AG20443 (cell line): ENCODE measurements at regions not wholly inside any gene's neighbourhood (a gene's known extent, or its start where the extent isn't known, plus 50 kb on each side); places are given as distances from the start of the nearest gene placed in this dataset.

Experiments used
- DNase-seq: peaks from one replicate; pipeline ENCODE4 v3.0.0; 2012; ENCODE audit warnings: low spot score, mixed read lengths

- DNase-seq, result no peak
Observed at GRCh38 chr7:119421657-119422056, 851.3 kb upstream of the KCND2 start.

GRCh38 chr7:119436882-119437281, 836.1 kb upstream of the KCND2 start:
- no peak for DNase-seq

DNA sequence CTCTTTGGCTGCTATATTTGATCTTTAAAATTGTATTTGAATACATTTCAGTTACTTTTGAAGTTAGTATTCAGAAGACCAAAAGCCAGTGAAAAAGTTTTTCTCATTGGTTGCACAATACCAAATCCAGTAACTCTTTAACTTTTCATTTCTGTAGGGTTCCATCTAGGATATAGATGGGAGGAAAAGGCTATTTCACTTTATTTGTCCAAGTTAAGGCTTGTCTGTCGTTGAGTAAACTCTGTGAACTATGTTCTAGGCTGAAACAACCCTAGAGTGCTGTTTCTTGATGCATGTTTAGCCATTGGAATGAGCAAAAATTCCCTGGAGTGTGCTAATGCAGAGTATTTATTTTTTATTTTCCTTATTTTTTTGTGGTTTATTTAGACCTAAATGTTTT, 834.7 kb upstream of the KCND2 start:
- DNase-seq, result no peak

DNA sequence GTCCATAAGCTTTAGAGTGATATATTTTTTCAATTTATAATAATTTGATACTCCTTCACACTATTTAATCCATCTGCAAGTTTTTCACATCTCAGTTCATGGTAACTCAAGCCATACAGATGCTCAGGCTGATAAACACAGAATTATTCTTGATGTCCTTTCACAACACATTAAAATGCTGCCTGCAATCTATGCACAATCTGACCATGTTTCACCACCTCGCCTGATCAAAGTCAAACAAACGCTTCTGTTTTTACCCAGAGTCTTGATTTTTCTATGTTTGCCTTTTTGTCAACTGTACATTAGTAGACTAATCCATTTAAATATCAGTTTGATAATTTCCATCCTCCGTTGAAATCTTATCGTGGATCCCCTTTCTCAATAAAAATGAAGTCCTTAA, 833.8 kb upstream of the KCND2 start:
- DNase-seq, result no peak

DNA sequence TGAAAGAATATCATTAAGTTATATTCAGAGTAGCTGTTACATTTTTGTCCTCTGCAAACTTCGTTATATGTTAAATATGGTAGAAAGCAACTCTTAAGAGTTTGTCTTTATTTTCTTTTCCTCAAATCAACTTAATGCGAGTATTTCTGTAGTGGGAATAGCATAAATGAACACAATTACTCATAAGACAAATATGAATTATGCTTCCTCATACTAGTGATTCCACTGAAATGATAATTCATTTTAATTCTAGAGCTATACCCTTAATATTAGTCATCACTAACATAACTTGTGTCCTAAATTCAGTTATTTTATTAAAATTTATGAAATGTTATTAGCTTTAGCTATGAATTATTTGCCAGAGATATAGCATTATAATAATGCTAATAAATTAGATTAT, 820.6 kb upstream of the KCND2 start:
- DNase-seq, result no peak

DNA sequence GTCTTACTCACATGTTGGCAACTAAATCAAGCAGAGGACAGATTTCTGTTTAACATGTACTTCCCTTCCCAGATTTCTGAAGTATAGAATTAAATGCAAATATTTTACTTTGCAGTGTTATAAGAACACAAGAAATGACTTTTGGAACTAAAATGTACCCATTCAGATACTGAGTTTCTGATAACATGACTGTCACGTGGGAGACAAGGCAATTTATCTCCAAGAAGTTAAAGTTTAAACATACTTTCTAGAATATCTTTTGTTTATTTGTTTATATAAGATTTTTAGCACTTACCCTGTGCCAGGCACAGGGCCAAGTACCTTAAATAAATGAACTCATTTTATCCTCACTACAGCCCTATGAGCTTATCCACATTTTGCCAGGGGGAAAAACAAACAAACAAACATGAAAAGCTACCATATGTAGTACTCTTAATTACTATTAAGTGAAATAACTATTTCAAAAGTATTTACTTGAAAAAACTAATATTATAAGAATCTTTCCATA, 807.1 kb upstream of the KCND2 start:
- DNase-seq, result no peak

- no peak for DNase-seq
Observed at GRCh38 chr7:119472408-119473038, 800.5 kb upstream of the KCND2 start.

DNA sequence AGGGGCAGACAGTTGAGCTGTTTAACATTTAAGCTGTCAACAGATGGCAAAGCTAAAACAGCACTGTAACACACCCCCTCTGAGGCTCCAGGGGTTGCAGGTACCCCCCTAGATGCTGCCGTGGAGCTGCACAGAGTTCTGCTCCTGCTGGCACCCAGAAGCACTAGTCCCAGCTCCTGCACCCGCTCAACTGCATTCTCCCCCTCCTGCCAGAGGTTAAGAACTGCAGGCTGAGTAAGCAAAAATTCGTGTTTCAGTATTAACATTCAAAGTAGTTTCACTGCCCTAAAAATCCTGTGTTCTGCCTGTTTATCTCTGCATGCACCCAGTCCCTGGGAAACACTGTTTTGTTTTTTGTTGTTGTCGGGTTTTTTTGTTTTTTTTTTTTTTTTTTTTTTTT, 790.8 kb upstream of the KCND2 start:
- peak; percentile 4 for DNase-seq

DNA sequence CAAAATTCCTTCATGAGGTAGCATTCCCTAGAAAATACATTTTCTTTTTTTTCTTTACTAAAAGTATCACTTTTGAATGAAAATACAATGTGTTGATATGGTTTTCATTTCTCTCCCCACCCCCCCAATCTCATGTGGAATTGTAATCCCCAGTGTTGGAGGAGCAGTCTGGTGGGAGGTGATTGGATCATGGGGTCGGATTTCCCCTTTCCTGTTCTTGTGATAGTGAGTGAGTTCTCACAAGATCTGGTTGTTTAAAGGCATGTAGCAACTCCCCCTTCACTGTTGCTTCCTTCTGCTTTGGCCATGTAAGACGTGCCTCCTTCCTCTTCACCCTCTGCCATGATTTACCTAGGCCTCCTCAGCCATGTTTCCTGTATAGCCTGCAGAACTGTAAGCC, 790.3 kb upstream of the KCND2 start:
- DNase-seq, result no peak

DNA sequence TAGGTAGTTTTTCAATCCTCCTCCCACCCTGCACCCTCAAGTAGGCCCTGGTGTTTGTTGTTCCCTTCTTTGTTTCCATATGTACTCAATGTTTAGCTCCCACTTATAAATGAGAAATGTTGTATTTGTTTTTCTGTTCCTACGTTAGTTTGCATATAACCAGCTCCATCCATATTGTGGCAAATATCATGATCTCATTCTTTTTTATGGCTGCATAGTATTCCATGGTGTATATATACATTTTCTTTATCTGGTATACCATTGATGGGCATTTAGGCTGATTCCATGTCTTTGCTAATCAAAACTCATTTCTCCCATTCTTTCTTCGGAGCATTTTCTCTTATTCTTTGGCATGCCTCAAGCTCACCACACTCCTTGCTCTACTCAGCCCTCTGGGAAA, 789.6 kb upstream of the KCND2 start:
- DNase-seq, result no peak

DNA sequence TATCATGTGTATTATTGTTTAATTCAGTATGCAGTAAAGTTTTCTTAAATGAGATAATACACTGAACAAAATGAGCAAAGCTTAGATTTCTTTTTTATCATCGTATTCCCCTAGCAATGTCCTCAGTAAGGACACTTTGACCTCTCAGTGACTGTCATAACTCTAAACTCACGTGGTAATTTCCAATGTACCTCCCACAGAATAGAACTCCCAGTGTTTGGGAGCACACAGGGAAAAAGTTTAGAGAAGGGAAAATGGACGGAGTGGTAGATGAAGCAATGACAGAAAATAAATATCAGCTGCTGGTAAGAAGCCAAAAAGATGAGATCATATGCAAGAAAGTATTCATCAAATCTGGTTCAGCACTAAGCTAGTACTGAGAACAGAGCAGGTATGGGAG, 758.6 kb upstream of the KCND2 start:
- no peak for DNase-seq

GRCh38 chr7:119515214-119515613, 757.8 kb upstream of the KCND2 start:
- no peak for DNase-seq

DNA sequence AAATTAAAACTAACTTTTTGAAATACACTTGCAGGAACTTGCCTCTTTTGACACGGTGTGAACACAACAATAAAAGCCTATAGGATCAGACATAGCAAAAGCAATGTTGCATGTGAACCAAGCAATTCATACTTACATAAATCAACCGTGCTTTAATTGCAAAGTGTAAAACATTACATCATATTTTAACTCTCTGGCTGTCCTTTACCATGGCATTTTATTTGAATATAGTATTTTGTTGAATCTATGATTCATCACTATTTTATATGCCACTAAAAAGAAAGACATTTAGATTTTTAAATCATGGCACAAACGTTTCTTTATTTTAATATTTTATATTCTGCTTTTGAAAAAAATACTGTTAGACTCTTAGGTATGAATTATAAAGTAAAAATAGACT, 757.0 kb upstream of the KCND2 start:
- no peak for DNase-seq

DNA sequence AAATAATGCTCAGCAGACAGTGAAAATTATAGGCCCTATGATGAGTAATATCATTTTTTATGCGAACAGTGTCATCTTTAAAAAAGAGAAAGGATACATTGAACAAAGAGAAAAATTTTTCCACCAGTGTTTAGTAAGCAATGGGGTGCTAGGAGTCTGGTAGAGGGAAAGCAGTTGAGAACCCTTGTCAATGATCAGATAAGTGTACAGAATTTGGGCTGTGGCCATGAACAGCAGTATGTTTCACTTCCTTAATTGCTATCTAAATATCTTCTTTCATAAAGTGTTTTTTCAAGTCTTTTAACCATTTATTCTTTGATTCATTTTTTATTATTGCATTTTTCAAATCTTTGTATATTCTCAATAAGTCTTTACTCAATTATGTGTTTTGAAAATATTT, 750.7 kb upstream of the KCND2 start:
- DNase-seq, result no peak

DNA sequence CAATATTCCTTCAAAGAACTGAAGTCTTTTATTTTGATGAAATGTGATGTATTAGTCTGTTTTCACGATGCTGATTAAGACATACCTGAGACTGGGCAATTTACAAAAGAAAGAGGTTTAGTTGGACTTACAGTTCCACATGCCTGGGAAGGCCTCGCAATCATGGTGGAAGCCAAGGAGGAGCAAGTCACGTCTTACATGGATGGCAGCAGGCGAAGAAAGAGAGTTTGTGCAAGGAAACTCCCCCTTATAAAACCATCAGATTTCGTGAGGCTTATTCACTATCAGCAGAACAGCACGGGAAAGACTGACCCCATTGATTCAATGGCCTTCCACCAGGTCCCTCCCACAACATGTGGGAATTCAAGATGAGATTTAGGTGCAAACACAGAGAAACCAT, 750.3 kb upstream of the KCND2 start:
- DNase-seq, result no peak

DNA sequence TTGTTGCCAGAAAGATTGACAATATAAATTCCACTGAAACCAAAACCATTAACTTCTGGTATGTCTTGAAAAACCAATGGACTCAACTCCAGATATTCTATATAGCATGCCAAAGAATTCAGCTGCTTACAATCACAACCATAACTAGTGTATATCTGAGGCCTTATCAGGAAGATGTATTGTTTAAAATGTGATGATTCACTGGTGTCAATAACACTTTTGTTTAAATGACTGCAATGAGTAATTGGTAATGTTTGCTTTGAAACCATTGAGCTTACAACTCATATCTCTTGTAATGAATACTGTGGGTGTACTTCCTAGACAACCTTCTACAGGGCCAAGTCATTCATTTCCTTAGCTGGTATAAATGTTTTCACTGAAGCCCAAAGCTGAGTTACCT, 727.9 kb upstream of the KCND2 start:
- DNase-seq, result no peak

DNA sequence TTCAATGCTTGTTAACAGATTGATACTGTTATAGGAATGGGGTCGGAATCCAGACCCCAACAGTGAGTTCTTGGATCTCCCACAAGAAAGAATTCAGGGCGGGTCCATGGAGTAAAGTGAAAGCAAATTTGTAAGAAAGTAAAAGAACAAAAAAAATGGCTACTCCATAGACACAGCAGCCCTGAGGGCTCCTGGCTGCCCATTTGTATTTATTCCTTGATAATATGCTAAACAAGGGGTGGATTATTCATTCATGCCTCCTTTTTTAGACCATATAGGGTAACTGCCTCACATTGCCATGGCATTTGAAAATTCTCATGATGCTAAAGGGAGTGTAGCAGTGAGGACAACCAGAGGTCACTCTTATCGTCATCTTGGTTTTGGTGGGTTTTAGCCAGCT, 717.2 kb upstream of the KCND2 start:
- DNase-seq, result no peak

- DNase-seq, result no peak
Observed at GRCh38 chr7:119556436-119556835, 716.5 kb upstream of the KCND2 start.

DNA sequence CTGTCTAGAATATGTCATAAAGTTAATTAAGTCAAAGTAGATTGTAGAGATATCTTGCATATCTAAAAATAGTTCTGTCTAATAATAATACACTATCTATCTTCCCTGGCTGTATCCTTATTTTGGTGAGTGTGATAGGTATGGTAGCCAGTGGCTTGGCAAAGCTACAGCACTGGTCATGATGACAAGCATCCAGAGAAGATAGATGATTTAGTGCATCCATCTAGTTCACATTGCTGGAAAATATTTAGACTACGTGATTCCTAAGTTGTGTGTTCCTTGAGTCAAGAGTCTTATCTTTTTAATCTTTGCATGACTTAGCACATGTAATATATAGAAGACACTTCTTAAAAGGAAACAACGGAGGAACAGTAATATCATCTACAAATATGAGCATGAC, 711.2 kb upstream of the KCND2 start:
- DNase-seq, result no peak

DNA sequence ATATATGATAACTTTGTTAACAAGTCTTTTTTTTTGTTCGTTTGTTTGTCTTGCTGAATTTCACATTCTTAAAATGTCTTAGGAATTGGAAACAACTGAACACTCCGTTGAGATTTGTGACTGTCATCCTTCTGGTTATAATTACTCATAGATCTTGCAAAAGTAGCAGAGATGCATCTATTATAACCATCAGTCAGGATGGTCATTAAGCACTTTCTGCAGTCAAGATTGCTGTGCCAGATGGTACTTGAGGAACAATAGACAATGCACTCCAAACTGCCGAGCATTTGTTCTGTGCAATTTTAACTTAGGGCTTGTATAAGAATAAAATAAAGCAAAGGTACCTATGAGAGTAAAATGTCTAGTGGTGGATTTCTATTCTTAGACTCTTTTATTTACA, 710.1 kb upstream of the KCND2 start:
- no peak for DNase-seq

DNA sequence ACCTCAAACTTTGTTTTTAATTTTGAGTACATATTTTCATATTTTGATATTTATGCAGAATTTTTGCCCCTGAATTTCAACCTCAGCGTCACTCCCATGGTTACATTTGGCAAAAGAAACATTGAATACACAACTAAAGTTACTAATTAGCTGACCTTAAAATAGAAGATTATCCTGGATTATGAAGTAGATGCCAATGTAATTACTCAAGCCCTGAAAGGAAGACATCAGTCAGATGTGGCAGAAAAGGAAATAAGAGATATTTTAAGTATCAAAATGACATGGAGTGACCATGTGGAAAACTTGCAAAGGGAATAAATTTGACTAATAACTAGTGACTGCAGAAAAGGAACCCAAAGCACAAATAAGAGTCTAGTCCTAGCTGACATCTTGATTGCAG, 701.3 kb upstream of the KCND2 start:
- no peak for DNase-seq

GRCh38 chr7:119572132-119572531, 700.8 kb upstream of the KCND2 start:
- no peak for DNase-seq

DNA sequence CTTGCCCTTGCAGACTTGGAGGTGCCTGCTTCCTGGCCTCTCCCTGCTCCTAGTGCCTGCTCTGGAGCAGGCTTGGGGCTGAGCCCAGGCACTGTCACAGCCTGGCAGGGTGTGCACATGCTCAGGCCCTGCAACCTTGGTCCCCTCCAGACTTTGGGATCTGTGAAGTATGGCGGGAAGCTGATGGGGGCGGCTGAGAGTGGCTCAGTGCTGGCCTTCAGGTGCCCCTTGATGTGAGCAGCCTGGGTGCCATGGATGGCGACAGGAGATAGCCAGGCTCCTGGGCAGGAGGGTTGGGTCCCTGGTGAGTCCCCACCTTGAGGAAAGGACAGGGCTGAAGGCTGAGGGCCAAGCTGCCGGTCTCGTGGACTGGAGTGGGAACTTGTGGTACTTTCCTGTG, 700.4 kb upstream of the KCND2 start:
- DNase-seq, result no peak

DNA sequence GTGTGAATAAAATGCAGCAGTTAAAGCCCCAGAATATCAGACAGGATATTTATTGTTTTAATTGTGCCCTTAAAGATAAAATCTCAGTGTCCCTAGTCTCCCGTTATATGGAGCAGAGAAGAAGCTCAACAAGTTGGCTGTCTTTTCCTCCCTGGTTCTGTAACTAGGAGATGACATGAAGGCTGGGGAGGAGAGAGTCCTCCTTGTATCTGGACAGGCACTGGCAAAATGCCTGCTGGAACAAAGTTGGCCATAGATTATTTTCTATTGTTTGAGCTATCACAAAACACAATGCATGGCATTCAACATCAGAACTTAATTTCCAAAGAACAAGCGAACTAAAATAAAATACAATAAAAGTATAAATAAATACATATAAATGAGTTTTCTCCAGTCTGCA, 694.9 kb upstream of the KCND2 start:
- DNase-seq, result no peak

DNA sequence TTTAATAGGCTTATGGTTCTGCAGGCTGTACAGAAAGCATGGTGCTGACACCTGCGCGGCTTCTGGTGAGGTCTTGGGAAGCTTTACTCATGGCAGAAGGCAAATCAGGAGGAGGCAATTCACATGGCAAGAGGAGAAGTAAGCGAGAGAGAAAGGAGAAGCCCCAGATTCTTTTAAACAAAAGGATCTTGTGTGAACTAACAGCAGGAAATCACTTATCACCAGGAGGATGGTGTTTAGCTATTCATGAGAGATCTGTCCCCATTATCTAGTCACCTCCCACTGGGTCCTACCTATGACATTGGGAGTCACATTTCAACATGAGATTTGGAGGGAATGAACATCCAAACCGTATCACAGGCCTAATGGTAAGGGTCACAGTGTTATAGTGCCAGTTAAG, 678.0 kb upstream of the KCND2 start:
- DNase-seq, result no peak
